IPS-NIHi7 (cell line): ENCODE measurements at regions not wholly inside any gene's neighbourhood (a gene's known extent, or its start where the extent isn't known, plus 50 kb on each side); places are given as distances from the start of the nearest gene placed in this dataset.
"Not testable (repeated sequence)": the region's sequence is repeated elsewhere in the genome, so short reads cannot be mapped to it uniquely, and the experiment has no call there.

ENCODE experiments used
- DNase-seq: peaks from one replicate; pipeline ENCODE4 v3.0.0; 2012; ENCODE audit warnings: mixed read lengths; ENCODE audit errors: extremely low spot score

DNA sequence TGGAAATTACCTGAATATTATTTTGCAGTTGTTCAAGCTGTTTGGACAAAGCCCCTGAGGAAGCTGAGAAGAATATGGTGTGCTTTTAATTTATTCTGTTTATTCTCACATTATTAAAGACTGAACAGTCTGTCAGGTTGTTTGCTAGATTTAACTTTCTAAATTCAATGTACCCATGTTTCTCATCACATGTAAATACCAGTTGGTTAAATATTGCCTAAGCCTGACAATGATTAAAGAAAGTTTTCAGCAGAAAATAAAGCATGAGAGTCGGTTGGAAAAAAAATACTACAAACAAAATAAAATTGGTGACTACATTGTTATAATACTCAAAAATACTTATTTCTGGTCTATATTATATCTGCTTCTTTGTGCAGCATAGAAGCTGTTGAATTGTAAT lies 1974.7 kb downstream of the ARAP2 start:
- no peak for DNase-seq

DNA sequence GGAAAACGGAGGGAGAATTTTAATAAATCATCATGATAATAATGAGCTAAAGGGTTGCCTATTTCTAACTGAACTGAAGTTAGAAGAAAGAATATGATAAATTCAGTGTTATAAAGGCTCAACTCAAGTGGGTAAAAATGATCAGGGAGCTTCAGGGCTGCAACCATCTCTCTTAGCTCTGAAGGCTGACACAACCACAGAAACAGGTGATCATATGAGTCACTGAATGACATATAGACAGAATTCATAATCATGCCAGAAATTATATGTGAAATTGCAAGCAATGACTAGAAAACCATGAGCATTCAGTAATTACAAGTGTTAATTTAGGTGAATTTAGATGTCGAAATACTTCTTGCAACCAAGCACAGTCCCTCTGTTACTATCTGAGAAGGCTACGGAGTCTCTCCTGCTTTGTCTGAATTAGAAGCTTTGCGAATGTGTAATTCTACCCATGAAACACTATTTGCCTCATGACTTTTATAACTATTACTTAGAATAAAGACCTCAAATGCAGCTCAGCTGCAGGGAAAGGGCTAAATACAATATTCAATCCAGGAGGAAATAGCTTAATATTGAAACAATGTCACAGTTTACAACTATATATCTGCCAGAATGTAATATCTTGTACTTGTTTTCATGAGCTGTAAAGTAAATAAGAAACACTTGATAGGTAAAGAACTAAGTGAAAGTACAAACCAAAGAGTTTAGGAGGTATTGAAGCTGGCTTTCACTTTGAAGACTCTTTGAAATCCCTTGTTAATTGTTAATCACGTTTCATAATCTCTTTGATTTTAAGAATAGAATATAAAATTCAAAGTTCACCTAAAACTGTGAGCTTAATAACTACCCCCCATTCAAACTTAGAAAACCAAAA lies 1972.6 kb downstream of the ARAP2 start:
- DNase-seq, result no peak

DNA sequence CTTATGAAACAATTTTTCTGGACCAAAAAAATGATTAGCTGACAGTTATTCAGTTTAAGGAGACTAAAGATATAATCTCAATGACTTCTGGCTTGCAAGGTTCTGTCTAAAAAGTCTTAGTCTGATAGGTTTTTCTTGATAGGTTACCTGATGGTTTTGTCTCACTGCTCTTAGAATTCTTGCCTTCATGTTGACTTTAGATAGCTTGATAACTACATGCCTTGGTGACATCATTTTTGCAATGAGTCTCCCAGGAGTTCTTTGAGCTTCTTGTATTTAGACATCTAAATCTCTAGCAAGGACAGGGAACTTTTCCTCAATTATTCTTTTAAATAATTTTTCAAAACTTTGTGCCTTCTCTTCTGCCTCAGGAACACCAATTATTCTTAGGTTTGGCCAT lies 1965.3 kb downstream of the ARAP2 start:
- DNase-seq, result no peak

DNA sequence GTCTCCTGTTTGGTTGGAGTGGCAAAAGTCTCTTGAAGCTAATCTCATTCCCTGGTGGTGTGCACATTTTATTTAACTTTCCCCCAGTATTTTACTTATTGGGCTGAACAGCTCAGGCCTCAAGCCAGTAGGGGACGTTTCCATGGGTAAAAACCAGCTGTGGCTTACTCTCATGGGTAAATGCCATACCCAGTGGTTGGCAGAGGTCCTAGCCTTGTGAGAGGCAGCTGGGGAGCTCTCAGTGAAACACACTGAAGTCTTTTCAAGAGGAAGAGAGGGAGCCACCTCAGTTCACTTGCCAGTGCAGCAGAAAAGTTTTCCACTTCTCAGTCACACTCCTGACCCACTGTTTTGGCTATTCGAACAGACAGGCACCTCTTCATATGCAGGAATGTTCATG lies 1964.2 kb downstream of the ARAP2 start:
- DNase-seq, result no peak

DNA sequence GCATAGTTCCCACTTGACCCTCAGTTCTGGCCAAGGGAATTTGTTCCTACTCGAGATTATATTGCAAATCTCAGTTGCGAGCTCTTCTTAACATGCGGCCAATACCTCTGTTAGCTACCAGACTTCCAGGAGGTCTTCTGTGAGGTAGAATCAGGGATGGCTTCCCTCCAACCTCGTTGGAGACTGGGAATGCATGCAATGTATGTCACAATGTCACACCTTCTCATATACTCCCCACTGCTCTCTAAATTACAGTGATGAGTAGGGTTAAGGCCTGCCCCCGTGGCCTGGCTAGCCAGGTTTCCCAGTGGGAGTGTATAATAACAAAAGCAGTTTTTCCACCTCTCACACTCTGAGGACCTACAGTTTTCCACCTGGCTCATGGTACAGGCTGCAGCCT lies 1962.5 kb downstream of the ARAP2 start:
- DNase-seq, result no peak

DNA sequence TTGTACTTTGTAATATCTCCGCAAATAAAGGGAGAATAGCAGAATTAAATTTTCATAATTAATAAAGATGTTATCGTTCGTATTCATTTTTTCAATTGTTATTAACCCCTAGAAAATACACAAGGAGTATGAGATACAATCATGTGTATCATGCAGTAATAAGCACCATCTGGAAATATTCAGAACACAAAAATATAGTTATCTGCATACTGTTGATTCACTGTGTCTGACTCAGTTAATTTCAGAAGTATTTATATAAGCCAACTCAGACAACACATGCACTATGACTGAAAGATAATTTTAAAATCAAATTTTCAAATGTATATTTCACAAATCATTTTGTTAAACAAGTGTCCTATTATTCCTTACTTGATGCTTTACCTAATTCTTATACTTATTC lies 1954.8 kb downstream of the ARAP2 start:
- DNase-seq, result no peak

DNA sequence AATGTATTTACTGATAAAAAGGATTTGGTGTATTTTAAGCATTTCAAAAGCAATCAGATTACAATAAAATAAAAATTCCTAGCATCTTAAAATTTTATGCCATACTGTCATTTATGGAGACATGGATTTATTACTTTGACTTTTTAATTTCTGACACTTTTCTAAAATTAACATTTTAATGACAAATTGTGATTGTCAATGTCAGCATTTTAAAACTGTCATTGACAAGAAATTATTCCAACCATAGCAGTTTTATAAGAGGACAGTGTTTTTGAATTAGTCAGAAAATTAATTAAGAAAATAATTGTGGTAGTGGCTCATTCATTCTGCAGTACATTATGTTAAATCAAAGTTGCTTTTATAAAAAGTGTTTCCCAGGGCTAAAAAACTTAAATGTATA lies 1954.4 kb downstream of the ARAP2 start:
- no peak for DNase-seq

DNA sequence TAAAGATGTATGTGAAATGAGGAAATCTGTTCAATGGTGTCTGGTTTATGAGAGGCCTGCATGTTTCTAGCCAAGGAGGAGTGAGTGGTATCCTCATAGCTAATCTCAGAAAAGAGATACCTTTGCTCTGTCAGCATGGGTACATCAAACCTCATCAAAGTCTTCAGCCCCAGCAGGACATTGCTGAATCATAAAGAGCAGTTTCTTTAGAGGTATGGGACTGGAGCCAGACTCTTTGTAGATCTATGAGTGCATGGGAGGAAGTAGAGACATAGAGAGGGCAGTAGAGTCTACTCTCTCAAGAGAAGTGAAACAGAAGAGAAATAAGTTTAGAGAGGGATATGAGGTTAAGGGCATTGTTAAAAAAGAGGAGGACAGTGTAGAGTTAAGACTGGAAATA lies 1950.9 kb downstream of the ARAP2 start:
- DNase-seq, result no peak

DNA sequence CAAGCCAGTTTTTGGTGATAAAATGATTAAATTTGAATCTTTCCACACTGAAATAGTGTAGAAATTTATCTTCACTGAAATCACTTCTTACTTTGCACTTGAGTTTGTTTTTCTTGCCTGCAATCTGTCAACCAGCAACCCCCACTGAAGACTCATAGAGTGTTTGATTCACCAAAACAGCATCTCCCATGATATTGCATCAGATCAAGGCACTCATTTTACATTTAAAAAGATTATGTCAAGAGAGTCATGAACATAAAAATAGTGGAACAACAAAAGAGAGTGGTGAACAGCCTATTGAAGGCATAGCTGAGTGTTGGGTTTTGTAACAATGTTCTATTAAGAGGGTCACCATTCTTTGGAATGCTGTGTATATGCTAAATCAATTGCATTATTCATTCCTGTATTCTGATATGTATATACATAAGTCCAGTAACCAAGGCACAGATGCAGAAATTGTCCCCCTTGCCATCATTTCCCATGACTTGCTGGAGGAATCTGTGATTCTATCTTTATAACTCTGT lies 1934.9 kb downstream of the ARAP2 start:
- no peak for DNase-seq

DNA sequence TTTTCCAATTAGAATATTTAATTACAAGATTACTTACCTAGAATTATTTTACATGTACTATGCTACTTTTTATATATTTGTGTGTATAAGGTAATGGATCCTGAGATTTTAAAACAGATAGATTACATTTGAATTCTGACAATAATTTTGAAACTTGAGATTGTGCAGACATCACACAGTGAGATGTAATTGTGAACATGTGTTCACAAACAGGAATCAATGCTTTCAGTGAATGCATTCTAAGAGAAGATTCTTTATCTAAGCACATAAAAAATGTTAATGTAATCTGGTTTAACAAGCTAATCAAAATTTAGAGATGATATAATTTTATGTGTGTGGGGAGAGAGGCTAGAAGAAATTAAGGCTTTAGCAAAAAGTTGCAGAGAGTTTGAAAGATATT lies 1925.5 kb downstream of the ARAP2 start:
- DNase-seq, result no peak

DNA sequence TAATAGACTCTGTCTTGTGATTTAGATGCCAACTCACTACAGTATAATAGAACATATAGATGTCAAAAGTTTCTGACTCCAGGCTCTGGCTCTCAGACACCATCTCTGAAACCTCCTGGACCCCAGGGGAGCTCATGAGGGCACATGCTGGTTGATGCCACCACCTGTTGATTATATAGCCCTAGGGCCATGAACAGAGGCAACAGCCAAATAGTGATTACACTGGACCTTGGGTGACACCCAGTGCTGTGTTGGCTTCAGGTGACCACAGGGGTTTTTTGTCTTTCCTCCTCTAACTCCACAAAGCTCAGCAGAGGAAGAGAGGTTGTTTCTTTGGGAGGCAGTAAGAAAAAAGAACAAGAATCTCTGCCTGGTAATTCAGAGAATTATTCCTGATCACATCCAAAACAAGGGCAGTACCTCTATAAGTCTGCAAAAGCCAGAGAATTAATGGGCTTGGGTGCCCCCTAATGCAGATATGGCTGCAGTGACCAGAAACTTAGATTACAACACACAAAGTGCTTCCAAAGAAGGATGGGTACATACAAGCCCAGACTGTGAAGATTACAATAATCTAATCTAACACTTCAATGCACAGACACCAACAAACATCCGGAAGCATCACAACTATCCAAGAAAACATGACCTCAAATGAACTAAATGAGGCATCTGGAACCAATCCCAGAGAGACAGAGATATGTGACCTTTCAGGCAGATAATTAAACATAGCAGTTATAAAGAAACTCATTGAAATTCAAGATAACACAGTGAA lies 1920.6 kb downstream of the ARAP2 start:
- DNase-seq, result no peak

DNA sequence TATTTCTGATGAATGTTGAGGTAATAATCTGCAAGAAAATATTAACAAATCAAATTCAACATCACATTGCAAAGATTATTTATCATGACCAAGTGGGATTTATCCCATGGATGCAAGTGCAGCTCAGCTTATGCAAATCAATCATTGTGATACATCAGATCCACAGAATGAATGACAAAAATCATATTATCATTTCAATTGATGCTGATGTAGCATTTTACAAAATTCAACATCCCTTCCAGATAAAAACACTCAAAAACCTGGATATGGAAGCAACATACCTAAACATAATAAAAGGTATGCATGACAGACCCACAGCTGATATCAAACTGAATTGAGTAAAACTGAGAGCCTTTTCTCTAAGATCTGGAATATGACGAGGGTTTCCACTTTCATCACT lies 1915.4 kb downstream of the ARAP2 start:
- no peak for DNase-seq

DNA sequence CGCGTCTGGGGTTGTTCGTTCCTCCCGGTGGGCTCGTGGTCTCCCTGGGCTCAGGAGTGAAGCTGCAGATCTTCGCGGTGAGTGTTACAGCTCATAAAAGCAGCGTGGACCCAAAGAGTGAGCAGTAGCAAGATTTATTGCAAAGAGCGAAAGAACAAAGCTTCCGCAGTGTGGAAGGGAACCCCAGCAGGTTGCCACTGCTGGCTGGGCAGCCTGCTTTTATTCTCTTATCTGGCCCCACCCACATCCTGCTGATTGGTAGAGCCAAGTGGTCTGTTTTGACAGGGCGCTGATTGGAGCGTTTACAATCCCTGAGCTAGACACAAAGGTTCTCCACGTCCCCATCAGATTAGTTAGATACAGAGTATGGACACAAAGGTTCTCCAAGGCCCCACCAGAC lies 1909.2 kb downstream of the ARAP2 start:
- DNase-seq, result not testable (repeated sequence)

DNA sequence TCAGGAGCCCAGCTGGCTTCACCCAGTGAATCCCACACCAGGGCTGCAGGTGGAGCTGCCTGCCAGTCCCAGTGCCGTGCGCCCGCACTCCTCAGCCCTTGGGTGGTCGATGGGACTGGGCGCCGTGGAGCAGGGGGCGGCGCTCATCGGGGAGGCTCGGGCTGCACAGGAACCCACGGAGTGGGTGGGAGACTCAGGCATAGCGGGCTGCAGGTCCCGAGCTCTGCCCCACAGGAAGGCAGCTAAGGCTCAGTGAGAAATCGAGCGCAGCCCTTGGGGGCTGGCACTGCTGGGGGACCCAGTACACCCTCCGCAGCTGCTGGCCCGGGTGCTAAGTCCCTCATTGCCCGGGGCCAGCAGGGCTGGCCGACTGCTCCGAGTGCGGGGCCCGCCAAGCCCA lies 1908.8 kb downstream of the ARAP2 start:
- not testable (repeated sequence) for DNase-seq

DNA sequence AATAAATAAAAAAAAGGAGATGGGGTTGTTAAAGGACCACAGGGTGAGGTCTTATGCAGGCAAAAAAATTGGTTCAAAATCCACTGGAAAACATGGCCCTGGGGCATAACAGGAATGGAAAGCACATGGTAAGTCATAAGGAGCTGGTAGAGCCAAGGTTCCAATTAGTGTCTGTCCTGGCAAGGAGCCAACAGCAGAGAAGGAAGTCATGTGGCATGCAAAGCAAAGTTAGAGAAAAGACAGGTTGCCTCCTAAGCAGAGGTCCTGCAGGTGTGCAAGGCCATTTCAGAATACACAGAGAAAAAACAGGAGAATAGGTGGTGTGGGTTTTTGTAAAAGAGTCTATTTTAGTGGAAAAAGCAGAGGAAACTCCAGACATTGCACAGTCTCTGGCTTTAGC lies 1881.7 kb downstream of the ARAP2 start:
- no peak for DNase-seq

DNA sequence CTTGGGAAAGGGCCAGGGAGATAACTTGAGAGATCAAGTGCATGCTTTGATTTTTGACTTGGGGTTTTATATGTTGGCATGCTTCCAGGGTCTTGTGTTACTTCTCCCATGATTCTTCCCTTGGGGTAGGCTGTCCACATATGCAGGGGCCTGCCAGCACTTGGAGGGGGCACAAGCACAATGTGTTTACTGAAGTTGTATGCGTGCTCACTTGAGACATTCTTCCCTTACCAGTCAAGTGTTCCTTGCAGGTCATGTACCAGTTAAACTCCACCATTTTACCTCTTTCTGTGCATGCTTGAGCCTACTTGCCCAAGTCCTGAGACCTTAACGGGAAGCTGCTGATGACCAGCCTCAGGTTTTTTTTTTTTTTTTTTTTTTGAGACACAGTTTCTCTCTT lies 1880.5 kb downstream of the ARAP2 start:
- DNase-seq, result no peak

DNA sequence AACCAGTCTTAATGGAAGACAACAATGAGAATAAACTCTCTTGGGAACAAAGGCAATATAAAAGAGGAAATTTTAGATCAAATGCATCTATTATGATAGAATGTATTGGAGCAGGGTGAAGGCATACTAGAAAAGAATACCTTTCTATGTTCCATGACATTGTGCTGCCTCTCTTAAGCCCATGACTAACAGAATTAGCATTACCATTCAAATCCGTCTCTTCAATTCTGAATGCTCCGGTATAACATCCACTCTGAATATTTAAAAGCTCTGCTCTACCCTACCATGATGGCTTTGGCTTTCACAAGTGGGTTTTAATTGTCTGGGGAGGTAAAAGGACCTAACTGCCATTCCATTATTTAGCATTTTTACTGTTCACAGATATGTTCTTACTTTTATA lies 1878.4 kb downstream of the ARAP2 start:
- no peak for DNase-seq

DNA sequence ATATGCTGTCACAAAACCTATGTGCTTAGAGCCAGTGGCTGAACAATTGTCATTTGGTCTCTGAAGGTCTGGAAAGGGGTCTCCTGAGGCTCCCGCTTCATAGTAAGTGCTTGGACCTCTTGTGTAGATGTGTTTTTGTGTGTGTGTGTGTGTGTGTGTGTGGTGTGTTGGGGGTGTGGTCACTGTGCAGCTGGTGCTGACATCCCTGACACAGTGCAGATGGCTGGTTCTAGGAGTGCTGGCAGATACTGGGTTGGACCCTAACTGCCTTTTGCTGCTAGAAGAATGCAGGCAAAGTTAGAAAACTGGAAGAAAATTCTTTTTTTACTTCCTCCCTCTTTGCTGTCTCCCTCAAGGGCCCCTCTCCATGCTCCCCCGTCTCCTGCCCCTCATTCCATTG lies 1872.6 kb downstream of the ARAP2 start:
- DNase-seq, result no peak

DNA sequence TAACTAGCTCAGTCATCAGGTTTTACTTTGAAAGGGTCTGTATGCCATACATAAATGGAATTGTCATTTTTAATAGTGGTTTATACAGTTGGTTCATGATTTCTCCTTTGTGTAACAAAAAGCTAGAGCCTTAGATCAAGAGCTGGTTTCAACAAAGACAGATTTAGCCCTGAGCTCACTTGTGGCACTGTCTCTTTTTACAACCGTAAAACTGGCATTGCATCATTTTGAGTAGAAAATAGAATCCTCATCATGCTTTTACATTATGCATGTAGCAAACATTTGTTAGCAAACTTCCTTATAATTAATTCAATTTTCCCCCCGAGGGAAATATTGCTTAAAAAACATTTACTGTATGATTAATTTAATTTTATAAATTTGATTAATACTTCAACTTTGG lies 1871.5 kb downstream of the ARAP2 start:
- no peak for DNase-seq

DNA sequence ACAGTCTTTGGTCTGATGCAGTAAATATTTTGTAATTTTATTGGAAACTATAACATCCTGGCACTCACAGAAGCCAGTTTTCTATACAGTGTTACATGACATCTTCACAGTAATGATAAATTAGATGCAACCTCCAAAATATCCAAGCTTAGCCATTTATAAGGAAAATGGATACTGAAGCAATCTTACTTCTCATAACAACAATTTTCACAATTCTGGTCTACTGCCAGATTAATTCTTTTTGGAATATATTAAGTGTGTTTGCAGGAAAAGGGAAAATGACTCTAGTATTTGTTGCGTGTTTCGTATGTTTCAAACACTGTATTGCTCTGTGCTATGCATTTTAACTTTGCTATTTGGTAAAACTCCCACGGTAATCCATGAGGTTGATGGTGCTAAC lies 1870.9 kb downstream of the ARAP2 start:
- no peak for DNase-seq

DNA sequence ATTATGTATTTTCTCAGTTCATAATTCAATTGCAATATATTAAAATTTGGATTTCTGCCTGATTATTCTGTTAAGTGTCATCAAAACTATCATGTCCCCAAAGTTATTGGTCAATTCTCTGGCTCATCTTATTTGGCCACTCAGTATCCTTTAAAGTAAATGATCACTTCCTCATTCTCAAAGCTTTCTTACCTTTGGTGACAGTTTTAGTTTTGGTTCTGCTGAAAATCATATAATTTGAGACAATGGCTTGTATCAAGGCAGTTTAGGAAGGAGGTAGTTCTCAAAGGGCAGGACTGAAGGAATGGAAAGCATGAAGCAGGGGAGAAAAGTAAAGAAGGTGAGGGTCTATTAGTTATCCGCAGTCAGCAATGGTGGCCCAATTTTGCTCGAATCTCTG lies 1832.1 kb downstream of the ARAP2 start:
- DNase-seq, result no peak

DNA sequence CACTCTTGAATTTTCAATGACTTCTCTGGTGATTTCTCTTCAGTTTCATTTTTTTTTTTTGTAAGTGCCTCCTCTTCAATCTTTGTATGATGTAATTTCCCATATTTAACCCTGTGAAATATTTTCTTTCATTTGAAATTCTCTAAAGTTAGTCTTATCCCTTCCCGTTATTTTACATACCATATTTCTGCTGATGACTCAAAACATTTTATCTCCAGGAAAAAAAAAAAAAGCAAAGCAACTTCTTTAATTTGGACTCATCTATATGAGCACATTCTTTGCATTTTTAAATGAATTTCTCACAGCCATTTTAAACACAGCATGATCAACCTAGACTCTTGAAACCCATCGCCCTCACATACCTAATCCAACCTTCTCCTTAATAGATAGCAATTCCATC lies 1831.4 kb downstream of the ARAP2 start:
- DNase-seq, result no peak

DNA sequence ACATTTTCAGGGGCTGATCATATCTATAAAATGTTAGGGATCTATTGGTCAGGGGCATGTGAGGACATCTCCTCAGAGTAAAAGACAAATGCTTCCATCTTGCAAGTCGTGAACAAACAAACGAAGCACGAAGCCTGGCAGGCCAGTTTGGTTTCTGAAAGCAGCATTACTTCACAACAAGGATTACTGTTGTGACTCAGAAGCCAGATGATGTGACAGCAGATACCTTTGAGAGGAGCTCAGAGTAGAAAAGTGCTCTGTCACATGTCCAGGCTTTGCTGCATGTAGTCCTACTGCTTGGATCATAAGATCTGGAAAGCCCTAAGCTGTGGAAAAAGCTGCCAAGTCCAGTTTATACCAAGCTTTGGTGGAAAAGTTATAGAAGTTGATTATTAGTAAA lies 1827.2 kb downstream of the ARAP2 start:
- no peak for DNase-seq
